ENCODE measurements at regions not wholly inside any gene's neighbourhood (a gene's known extent, or its start where the extent isn't known, plus 50 kb on each side); places are given as distances from the start of the nearest gene placed in this dataset.

DNA sequence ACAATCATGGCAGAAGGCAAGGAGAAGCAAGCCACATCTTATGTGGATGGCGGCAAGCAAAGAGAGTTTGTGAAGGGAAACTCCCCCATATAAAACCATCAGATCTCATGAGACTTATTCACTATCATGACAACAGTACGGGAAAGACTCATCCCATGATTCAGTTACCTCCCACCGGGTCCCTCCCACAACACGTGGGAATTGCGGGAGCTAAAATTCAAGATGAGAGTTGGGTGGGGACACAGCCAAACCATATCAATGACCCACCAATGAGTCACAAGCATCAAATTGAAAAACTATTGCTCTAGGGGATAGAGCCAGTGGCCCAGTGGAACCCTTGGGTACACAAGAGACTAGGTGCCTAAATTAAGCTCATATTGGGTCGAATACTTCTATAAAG lies 157.4 kb downstream of the FBXO15 start:
- TF ChIP-seq, protein P1, sequence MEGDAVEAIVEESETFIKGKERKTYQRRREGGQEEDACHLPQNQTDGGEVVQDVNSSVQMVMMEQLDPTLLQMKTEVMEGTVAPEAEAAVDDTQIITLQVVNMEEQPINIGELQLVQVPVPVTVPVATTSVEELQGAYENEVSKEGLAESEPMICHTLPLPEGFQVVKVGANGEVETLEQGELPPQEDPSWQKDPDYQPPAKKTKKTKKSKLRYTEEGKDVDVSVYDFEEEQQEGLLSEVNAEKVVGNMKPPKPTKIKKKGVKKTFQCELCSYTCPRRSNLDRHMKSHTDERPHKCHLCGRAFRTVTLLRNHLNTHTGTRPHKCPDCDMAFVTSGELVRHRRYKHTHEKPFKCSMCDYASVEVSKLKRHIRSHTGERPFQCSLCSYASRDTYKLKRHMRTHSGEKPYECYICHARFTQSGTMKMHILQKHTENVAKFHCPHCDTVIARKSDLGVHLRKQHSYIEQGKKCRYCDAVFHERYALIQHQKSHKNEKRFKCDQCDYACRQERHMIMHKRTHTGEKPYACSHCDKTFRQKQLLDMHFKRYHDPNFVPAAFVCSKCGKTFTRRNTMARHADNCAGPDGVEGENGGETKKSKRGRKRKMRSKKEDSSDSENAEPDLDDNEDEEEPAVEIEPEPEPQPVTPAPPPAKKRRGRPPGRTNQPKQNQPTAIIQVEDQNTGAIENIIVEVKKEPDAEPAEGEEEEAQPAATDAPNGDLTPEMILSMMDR (conservative IDR thresholded peaks at IDR 0.05; ENCODE audit: low read length), result no peak
- TF ChIP-seq EZH2phosphoT487 (IDR thresholded peaks at IDR 0.05; ENCODE audit: borderline replicate concordance), result no peak

Measured in Loucy (cell line).